Right lobe of liver (tissue), 6 donors: ENCODE measurements at regions not wholly inside any gene's neighbourhood (a gene's known extent, or its start where the extent isn't known, plus 50 kb on each side); places are given as distances from the start of the nearest gene placed in this dataset.

ENCODE experiments used
- ATAC-seq, 4 donors: fragments of 200-7000 bp; cut with Tn5 transposase; one replicate each; pipeline ENCODE4 v1.9.1; 2020; ENCODE audit warnings: mild to moderate bottlenecking in 4 of 4, moderate library complexity in 4 of 4
- DNase-seq, 3 donors: peaks; one replicate each; pipeline ENCODE4 v3.0.0-alpha.2; 2020
- H3K27ac ChIP-seq, 3 donors: fragments of 200-600 bp; one replicate each; pipeline ENCODE4 v1.8.0; 2022
- H3K27me3 ChIP-seq, 2 donors: fragments of 200-600 bp; one replicate each; pipeline ENCODE4 v1.8.0; 2022
- H3K36me3 ChIP-seq, 4 donors: fragments of 200-600 bp; sonication (generic) in 1 of 4; one replicate each; pipeline versions ENCODE4 v1.5.1 to v1.8.0; 2017 to 2022; ENCODE audit warnings: control low read depth in 1 of 4
- H3K4me1 ChIP-seq, 4 donors: fragments of 200-600 bp; sonication (generic) in 1 of 4; one replicate each; pipeline versions ENCODE4 v1.5.1 to v1.8.0; 2017 to 2022; ENCODE audit warnings: control low read depth in 1 of 4
- H3K4me3 ChIP-seq, 3 donors: fragments of 200-600 bp; one replicate each; pipeline ENCODE4 v1.8.0; 2022
- H3K9me3 ChIP-seq, 4 donors: fragments of 200-600 bp; sonication (generic) in 1 of 4; one replicate each; pipeline versions ENCODE4 v1.5.1 to v1.8.0; 2017 to 2022; ENCODE audit warnings: control low read depth in 1 of 4
- CTCF ChIP-seq, 4 donors: fragments of 200-600 bp in 3 of 4; fragments of 450-650 bp in 1 of 4; IDR thresholded peaks; one replicate each; pipeline versions ENCODE4 v1.5.1 to v1.8.0; 2016 to 2022; ENCODE audit warnings: antibody characterized with exemption in 4 of 4, mild to moderate bottlenecking in 2 of 4
- POLR2A ChIP-seq: fragments of 450-650 bp; IDR thresholded peaks from one replicate; pipeline ENCODE4 v1.6.1; 2017; ENCODE audit warnings: antibody characterized with exemption, mild to moderate bottlenecking
- WGBS: methylation state at CpG from one replicate; pipeline ENCODE4 v1.1.6; 2018; ENCODE audit warnings: low coverage, low lambda C conversion rate; ENCODE audit not compliant: insufficient coverage; ENCODE audit errors: missing lambda C conversion rate; 5-methylcytosine and 5-hydroxymethylcytosine counted together
- intact Hi-C, 2 donors: fragments of 100-400 bp; cut with DNase I; formaldehyde crosslinking; loops; one replicate each; pipeline versions ENCODE4 v1.11.2 to v1.14.1; 2022
- donor health status: DM: no; HTN: yes; CAD: no.
- donor health status: DM: no; HTN: no; CAD: no.
- donor health status: DM: no; HTN: no; CAD: no.
- donor health status: DM: no; HTN: yes; CAD: no.
- donor health status: DM: no; HTN: yes; CAD: no.

DNA sequence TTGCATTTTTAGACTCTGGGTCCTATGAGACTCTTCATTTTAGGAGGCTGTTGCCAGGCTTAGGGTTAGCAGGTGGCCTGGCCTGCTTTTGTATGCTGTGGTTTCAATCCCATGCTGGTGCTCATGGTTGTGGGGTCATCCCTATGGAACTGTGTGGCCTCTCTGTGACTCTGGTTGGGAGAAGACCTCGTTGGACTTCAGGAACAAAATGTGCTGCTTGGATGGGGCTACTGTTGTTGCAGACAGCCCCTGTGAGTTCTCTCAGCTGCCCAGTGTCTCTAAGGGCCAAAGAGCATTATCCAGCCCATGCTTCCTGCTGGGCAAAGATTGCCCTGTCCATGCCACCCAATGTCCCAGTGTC is 169.5 kb upstream of the S1PR3 start:
- H3K9me3 ChIP-seq, result no peaks in the 10 kb centered on the region
- H3K4me3 ChIP-seq, result no peak overlapping the region
- no peak overlapping the region for H3K27ac ChIP-seq
- 57% methylated on average over 1 of the region's 1 CpG for WGBS
- no peak for TF ChIP-seq CTCF (IDR thresholded peaks at IDR 0.05)
- no peak for TF ChIP-seq POLR2A
- H3K36me3 ChIP-seq, result no peaks in the 10 kb centered on the region
- DNase-seq (no peak), ATAC-seq (no peak)
- intact Hi-C loops, result no loop called here
- no peaks in the 10 kb centered on the region for H3K4me1 ChIP-seq
- no peaks in the 10 kb centered on the region for H3K27me3 ChIP-seq

DNA sequence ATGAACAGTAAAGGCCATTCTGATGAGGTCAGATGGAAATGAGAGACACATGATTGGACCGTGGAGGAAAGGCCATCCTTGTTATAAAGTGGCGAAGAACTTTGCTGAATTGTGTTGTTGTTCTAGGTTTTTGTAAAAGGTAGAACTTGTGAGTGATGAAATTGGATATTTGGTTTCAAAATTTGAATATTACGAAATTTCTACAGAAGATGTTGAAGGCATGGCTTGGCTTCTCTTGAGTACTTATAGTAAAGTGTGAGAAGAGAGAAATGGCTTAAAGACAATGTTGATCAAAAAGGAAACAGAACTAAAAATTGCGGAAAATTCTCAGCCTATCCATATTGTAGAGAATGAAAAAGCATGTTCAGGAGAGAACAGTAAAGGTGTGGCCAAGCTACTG is 166.6 kb upstream of the S1PR3 start:
- DNase-seq, result no peak
- no peaks in the 10 kb centered on the region for H3K27me3 ChIP-seq
- WGBS, result 75% methylated on average over 4 of the region's 4 CpGs
- no peak for TF ChIP-seq CTCF (IDR thresholded peaks at IDR 0.05)
- H3K4me3 ChIP-seq, result no peak overlapping the region
- no peak overlapping the region for H3K27ac ChIP-seq
- H3K4me1 ChIP-seq, result no peaks in the 10 kb centered on the region
- intact Hi-C loops, result no loop called here
- ATAC-seq, result no peak
- no peaks in the 10 kb centered on the region for H3K36me3 ChIP-seq
- no peaks in the 10 kb centered on the region for H3K9me3 ChIP-seq

GRCh38 chr9:88826181-88826580 is 165.1 kb upstream of the S1PR3 start:
- intact Hi-C loops, result no loop called here
- Histone ChIP-seq H3K9me3 (no peaks in the 10 kb centered on the region), H3K27me3 (no peaks in the 10 kb centered on the region), H3K4me3 (no peak overlapping the region), H3K36me3 (no peaks in the 10 kb centered on the region), H3K4me1 (no peaks in the 10 kb centered on the region), H3K27ac (no peak overlapping the region)
- WGBS, result 89% methylated on average over 1 of the region's 1 CpG
- no peak for TF ChIP-seq CTCF (IDR thresholded peaks at IDR 0.05)
- TF ChIP-seq POLR2A, result no peak
- DNase-seq, result no peak
- no peak for ATAC-seq

DNA sequence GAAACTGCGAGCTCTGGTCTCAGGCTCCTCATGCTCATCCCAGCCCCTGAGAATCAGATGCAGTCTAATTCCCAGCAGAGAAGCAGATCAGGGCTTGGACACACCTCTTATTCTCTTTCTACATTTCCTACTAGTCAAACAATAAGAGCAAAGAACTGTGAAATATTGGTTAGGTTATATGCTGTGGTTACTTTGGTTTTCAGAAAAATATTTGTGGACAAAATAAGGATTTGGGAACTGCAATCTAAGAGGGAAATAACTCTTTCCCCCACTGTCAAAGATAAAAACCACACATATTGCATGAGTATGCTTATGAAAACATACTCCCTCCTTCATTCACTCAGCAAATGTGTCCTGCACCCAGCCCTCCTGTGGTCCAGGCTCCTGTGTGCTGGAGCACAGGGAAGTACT is 164.5 kb upstream of the S1PR3 start:
- no peak for DNase-seq
- Histone ChIP-seq H3K4me3 (no peak overlapping the region), H3K27ac (no peak overlapping the region), H3K9me3 (no peaks in the 10 kb centered on the region), H3K4me1 (no peaks in the 10 kb centered on the region), H3K36me3 (no peaks in the 10 kb centered on the region), H3K27me3 (no peaks in the 10 kb centered on the region)
- 56% methylated on average over 1 of the region's 1 CpG for WGBS
- TF ChIP-seq POLR2A (no peak), CTCF (IDR thresholded peaks at IDR 0.05) (no peak)
- ATAC-seq, result no peak
- intact Hi-C loops, result no loop called here

GRCh38 chr9:88828018-88828417 is 163.2 kb upstream of the S1PR3 start:
- DNase-seq (no peak), ATAC-seq (no peak)
- no peaks in the 10 kb centered on the region for H3K4me1 ChIP-seq
- H3K27ac ChIP-seq, result no peak overlapping the region
- no peak overlapping the region for H3K4me3 ChIP-seq
- H3K36me3 ChIP-seq, result no peaks in the 10 kb centered on the region
- WGBS, result 36% methylated on average over 6 of the region's 8 CpGs
- TF ChIP-seq POLR2A, result no peak
- no peak for TF ChIP-seq CTCF (IDR thresholded peaks at IDR 0.05)
- H3K9me3 ChIP-seq, result no peaks in the 10 kb centered on the region
- H3K27me3 ChIP-seq, result no peaks in the 10 kb centered on the region
- intact Hi-C loops, result no loop called here
